ENCODE measurements at regions not wholly inside any gene's neighbourhood (a gene's known extent, or its start where the extent isn't known, plus 50 kb on each side); places are given as distances from the start of the nearest gene placed in this dataset.
A peak's percentile ranks its signal among the peaks of the same experiment; 100 is the strongest.
"Not testable (repeated sequence)": the region's sequence is repeated elsewhere in the genome, so short reads cannot be mapped to it uniquely, and the experiment has no call there.

DNA sequence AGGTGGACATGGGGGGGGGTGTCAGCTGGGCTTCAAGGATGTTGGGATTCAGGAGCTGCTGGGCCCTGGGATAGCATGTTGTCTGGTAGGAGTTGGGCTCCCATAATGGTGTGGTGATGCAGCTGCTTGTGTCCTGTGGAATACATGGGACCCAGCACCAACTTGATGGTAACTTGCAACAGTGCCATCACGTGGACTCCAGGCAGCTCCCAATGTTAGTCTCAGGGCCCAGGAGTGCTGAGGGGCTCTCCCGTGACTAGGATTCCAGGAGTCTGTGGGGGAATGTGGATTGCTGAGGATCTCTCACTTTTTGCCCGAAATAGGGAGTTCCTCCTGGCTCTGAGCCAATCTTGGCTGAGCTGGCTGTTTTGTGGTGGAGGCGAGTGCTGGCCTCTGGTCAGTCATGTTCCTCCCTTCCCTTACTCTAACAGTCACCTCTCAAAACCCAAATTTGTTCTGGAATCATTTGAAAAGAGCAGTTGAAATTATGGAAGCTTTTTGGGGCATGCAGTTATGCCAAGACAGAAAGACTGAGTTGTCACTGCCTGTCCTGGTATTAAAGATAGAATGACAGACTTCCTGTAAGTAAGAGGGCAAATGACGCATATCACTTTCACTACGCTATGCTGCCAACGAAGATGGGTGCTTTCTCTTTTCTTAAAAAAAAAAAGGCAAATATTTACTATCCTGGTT, 607.1 kb downstream of the ADCYAP1 start:
- H3K4me3 ChIP-seq, result no peak overlapping the region
- H3K9me3 ChIP-seq, result no peaks in the 10 kb centered on the region
- no peaks in the 10 kb centered on the region for H3K36me3 ChIP-seq
- H3K27me3 ChIP-seq, result no peaks in the 10 kb centered on the region
- TF ChIP-seq POLR2A (IDR thresholded peaks at IDR 0.05), result no peak
- TF ChIP-seq, protein P1, sequence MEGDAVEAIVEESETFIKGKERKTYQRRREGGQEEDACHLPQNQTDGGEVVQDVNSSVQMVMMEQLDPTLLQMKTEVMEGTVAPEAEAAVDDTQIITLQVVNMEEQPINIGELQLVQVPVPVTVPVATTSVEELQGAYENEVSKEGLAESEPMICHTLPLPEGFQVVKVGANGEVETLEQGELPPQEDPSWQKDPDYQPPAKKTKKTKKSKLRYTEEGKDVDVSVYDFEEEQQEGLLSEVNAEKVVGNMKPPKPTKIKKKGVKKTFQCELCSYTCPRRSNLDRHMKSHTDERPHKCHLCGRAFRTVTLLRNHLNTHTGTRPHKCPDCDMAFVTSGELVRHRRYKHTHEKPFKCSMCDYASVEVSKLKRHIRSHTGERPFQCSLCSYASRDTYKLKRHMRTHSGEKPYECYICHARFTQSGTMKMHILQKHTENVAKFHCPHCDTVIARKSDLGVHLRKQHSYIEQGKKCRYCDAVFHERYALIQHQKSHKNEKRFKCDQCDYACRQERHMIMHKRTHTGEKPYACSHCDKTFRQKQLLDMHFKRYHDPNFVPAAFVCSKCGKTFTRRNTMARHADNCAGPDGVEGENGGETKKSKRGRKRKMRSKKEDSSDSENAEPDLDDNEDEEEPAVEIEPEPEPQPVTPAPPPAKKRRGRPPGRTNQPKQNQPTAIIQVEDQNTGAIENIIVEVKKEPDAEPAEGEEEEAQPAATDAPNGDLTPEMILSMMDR (IDR thresholded peaks at IDR 0.05), result no peak
- peak overlapping the region in 1 of 3 donors; percentile 57 for H3K27ac ChIP-seq
- DNase-seq (no peak), ATAC-seq (peak; percentile 71 to 84 (median 77))
- intact Hi-C loops (cut with DNase I), result no loop called here
- H3K4me1 ChIP-seq, result peaks cover 0 to 5% (median 0%) of the 10 kb centered on the region in 4 donors
- 21% methylated on average over 5 of the region's 7 CpGs for WGBS (ENCODE audit: insufficient coverage, low coverage, low lambda C conversion rate, missing lambda C conversion rate)

DNA sequence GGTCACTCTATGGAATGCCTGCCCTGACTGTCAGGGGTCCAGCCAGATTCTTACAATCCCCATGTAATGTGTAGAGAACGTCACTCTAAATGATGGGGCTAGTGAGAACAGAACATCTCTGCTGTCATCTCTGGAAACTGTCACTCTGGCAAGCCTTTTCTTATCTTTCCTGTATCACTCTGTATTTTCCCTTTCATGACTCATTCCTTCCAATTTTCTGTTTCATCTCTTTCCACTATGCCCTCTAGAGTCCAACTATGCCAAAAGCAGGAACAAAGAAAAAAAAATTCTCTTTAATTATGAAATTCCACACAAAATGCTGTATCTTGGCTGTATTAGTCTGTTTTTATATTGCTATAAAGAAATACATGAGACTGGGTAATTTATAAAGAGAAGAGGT, 608.8 kb downstream of the ADCYAP1 start:
- no peaks in the 10 kb centered on the region for H3K36me3 ChIP-seq
- no peak overlapping the region for H3K4me3 ChIP-seq
- 21% methylated on average over 1 of the region's 1 CpG for WGBS (ENCODE audit: insufficient coverage, low coverage, low lambda C conversion rate, missing lambda C conversion rate)
- peak; percentile 66 to 88 (median 76) for ATAC-seq
- peaks cover 0 to 5% (median 0%) of the 10 kb centered on the region in 4 donors for H3K4me1 ChIP-seq
- no peaks in the 10 kb centered on the region for H3K27me3 ChIP-seq
- DNase-seq, result no peak
- intact Hi-C loops (cut with DNase I), result no loop called here
- TF ChIP-seq, protein P1 (IDR thresholded peaks at IDR 0.05), result peak; percentile 23 to 40 (median 34)
- no peak for TF ChIP-seq POLR2A (IDR thresholded peaks at IDR 0.05)
- H3K9me3 ChIP-seq, result no peaks in the 10 kb centered on the region
- H3K27ac ChIP-seq, result no peak overlapping the region

DNA sequence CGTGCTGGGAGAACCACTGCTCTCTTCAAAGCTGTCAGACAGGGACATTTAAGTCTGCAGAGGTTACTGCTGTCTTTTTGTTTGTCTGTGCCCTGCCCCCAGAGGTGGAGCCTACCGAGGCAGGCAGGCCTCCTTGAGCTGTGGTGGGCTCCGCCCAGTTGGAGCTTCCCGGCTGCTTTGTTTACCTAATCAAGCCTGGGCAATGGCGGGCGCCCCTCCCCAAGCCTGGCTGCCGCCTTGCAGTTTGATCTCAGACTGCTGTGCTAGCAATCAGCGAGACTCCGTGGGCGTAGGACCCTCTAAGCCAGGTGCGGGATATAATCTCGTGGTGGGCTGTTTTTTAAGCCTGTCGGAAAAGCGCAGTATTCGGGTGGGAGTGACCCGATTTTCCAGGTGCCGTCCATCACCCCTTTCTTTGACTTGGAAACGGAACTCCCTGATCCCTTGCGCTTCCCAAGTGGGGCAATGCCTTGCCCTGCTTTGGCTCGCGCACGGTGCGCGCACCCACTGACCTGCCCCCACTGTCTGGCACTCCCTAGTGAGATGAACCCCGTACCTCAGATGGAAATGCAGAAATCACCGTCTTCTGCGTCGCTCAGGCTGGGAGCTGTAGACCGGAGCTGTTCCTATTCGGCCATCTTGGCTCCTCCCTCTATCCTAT, 617.0 kb downstream of the ADCYAP1 start:
- H3K4me3 ChIP-seq; H3K27ac ChIP-seq; H3K4me1 ChIP-seq; DNase-seq; H3K27me3 ChIP-seq; H3K36me3 ChIP-seq; H3K9me3 ChIP-seq; ATAC-seq; intact Hi-C loops (cut with DNase I): not testable (repeated sequence)
- 62% methylated on average over 17 of the region's 30 CpGs for WGBS (ENCODE audit: insufficient coverage, low coverage, low lambda C conversion rate, missing lambda C conversion rate)

DNA sequence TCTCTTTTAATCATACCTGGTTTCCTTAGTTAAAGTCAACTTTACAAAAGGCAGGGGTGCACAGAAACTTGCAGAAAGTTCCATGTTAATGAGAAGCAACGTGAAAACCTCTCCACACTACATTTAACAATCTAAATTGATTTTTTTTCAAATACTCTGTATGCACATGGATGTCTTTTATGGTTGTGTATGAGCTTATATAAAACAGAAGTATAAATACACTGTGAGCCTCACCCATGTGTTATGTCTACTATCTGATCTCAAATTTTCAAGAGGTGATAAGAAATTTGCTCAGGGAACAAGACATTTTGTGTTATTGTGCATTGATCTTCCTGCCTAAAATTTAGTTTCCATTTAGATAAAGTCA, 617.6 kb downstream of the ADCYAP1 start:
- Histone ChIP-seq H3K4me1 (no peaks in the 10 kb centered on the region), H3K27ac (no peak overlapping the region), H3K36me3 (no peaks in the 10 kb centered on the region), H3K4me3 (no peak overlapping the region), H3K9me3 (no peaks in the 10 kb centered on the region), H3K27me3 (no peaks in the 10 kb centered on the region)
- WGBS (ENCODE audit: insufficient coverage, low coverage, low lambda C conversion rate, missing lambda C conversion rate), result 40% methylated on average over 1 of the region's 1 CpG
- TF ChIP-seq, protein P1 (IDR thresholded peaks at IDR 0.05), result no peak
- TF ChIP-seq POLR2A (IDR thresholded peaks at IDR 0.05), result no peak
- ATAC-seq (no peak), DNase-seq (no peak)
- intact Hi-C loops (cut with DNase I), result no loop called here

DNA sequence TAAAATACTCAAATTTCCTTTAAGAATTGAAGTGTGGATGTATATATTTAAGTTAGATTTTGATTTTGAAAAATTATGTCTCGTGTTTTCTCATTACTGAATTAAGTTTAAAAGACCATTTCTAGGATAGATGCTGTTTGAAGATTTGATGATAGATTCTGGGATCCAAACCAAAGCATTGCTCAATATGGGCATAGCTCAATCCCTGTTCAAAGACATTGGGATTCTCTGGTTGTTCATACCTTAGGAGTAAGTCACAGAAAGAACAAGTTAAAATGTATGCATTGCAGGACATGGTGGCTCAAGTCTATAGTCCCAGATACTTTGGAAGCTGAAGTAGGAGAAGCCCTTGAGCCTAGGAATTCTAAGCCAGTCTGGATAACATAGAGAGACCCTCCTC, 622.3 kb downstream of the ADCYAP1 start:
- ATAC-seq (peak in 3 of 4 donors; percentile 22 to 77 (median 67)), DNase-seq (no peak)
- no peaks in the 10 kb centered on the region for H3K4me1 ChIP-seq
- H3K4me3 ChIP-seq, result no peak overlapping the region
- no peaks in the 10 kb centered on the region for H3K27me3 ChIP-seq
- WGBS (ENCODE audit: insufficient coverage, low coverage, low lambda C conversion rate, missing lambda C conversion rate), result 33% methylated on average over 1 of the region's 1 CpG
- no peaks in the 10 kb centered on the region for H3K36me3 ChIP-seq
- TF ChIP-seq, protein P1 (IDR thresholded peaks at IDR 0.05), result no peak
- TF ChIP-seq POLR2A (IDR thresholded peaks at IDR 0.05), result no peak
- intact Hi-C loops (cut with DNase I), result no loop called here
- no peaks in the 10 kb centered on the region for H3K9me3 ChIP-seq
- H3K27ac ChIP-seq, result no peak overlapping the region

Data from right lobe of liver (tissue), 6 donors.